HFF-Myc (cell line): ENCODE measurements at regions not wholly inside any gene's neighbourhood (a gene's known extent, or its start where the extent isn't known, plus 50 kb on each side); places are given as distances from the start of the nearest gene placed in this dataset.
"Not testable (repeated sequence)": the region's sequence is repeated elsewhere in the genome, so short reads cannot be mapped to it uniquely, and the experiment has no call there.

Experiments
- DNase-seq: peaks from one replicate; pipeline ENCODE4 v3.0.0-alpha.2; 2011; ENCODE audit warnings: low read depth; ENCODE audit errors: extremely low read depth
- H3K4me3 ChIP-seq: replicated peaks from 2 replicates; pipeline ENCODE4 v1.5.1; 2011; ENCODE audit warnings: low read depth, mild to moderate bottlenecking, control low read depth, low read length
- TF ChIP-seq, protein P1 (sequence below): IDR thresholded peaks from 2 replicates; pipeline ENCODE4 v1.5.1; 2012; ENCODE audit warnings: mild to moderate bottlenecking, low read depth, low read length, control low read depth; ENCODE audit errors: missing control alignments

DNA sequence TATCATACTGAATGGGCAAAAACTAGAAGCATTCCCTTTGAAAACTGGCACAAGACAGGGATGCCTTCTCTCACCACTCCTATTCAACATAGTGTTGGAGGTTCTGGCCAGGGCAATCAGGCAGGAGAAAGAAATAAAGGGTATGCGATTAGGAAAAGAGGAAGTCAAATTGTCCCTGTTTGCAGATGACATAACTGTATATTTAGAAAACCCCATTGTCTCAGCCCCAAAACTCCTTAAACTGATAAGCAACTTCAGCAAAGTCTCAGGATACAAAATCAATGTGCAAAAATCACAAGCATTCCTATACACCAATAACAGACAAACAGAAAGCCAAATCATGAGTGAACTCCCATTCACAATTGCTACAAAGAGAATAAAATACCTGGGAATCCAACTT lies 52.5 kb upstream of the CCDC71L start:
- not testable (repeated sequence) for DNase-seq, H3K4me3 ChIP-seq

DNA sequence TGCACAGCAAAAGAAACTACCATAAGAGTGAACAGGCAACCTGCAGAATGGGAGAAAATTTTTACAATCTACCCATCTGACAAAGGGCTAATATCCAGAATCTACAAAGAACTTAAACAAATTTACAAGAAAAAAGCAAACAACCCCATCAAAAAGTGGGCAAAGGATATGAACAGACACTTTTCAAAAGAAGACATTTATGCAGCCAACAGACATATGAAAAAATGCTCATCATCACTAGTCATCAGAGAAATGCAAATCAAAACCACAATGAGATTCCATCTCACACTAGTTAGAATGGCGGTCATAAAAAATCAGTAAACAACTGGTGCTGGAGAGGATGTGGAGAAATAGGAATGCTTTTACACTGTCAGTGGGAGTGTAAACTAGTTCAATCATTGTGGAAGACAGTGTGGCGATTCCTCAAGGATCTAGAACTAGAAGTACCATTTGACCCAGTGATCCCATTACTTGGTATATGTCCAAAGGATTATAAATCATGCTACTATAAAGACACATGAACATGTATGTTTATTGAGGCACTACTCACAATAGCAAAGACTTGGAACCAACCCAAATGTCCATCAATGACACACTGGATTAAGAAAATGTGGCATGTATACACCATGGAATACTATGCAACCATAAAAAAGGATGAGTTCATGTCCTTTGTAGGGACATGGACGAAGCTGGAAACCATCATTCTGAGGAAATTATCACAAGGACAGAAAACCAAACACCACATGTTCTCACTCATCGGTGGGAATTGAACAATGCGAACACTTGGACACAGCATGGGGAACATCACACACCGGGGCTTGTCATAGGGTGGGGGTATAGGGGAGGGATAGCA lies 53.9 kb upstream of the CCDC71L start:
- H3K4me3 ChIP-seq, DNase-seq: not testable (repeated sequence)

DNA sequence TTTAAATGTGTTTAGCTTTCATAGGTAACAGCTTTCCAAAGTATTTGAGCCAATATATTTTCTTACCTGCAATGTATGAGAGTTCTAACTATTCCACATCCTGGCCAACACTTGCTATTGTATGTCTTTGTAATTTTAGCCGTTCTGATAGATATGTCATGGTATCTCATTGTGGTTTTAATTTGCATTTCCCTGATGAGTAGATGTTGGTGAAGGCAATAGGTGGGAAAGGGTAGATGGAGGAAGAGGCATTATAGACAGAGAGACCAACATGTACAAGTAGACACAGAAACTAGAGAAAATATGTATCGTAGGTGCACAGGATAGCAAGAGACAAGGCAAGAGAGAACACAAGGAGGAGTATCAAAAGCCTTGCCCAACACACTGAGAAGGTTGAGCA lies 54.8 kb upstream of the CCDC71L start:
- no peak for DNase-seq
- TF ChIP-seq, protein P1, sequence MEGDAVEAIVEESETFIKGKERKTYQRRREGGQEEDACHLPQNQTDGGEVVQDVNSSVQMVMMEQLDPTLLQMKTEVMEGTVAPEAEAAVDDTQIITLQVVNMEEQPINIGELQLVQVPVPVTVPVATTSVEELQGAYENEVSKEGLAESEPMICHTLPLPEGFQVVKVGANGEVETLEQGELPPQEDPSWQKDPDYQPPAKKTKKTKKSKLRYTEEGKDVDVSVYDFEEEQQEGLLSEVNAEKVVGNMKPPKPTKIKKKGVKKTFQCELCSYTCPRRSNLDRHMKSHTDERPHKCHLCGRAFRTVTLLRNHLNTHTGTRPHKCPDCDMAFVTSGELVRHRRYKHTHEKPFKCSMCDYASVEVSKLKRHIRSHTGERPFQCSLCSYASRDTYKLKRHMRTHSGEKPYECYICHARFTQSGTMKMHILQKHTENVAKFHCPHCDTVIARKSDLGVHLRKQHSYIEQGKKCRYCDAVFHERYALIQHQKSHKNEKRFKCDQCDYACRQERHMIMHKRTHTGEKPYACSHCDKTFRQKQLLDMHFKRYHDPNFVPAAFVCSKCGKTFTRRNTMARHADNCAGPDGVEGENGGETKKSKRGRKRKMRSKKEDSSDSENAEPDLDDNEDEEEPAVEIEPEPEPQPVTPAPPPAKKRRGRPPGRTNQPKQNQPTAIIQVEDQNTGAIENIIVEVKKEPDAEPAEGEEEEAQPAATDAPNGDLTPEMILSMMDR: no peak
- no peak overlapping the region for H3K4me3 ChIP-seq

DNA sequence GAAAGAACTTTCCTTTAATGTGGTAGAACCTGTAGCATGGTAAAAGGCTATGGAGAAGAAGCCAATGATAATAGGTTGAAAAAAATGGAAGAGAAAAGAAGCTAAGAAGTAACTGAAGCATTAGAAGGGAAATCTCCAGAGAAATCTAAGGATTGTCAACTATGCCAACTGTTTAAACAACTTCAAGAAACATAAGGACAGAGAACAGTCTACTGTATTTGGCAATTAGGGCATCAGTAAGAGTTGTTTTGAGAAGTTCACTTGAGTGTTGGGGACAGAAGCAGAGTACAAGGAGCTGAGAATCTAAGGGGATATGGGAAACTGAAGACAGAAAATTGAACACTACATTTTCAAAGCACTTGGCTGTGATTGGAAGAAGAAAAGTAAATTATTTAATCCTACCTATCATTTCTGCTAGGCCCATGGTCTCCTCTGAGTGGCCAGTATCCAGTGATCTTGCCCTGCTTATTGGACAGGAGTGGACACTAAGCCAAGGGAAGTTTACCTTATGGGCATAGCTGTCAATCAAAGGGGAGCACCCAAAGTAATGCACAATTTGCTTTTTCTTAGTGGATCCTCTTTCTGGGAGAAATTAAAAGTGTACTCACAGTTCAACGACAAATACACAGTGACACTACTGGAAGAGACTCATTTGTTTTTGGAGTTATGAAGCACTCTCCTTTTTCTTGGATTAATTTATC lies 56.4 kb upstream of the CCDC71L start:
- no peak for DNase-seq
- TF ChIP-seq, protein P1: no peak

DNA sequence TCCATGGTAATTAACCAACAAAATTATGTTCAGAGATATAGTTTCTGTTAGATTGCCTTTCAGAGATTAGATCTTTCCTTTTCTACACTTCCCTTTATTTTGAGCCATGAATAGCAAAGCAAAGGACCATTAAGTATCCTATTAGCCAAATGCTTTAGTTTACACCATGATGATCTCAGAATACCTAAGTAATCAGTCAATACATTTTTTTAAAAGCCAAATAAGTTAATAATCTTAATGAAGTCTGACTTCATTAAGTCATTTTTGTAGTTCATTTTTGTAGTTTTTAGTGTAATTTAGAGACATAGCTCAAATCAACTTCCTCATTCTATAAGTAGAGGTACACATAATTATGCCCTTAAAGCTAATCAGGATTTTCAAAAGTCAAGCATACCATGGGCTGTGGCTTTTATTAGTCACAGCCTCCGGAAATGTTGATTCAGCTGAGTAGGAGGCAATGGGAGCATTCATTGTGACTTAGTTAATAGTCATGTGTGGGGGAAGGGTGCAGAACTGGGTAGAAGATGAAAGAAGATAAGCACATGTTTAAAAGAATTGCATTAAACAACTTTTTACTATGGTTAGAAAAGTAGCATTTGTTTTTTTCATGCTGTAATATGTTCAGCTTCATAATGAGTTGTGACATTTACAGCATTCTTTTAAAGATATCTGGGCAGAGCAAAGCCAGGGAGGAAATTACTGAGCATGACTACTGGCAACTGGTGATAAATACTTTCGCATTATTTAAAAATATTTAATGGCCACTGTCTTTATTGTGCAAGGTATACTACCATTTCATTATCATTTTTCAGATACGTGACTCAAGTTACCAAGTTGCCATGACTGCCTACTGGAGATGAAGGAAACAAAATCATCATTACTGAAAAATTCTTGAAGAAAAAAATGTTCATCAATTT lies 57.3 kb upstream of the CCDC71L start:
- peak; percentile 99 for DNase-seq
- H3K4me3 ChIP-seq: no peak overlapping the region
- TF ChIP-seq, protein P1: no peak

More for the DNA sequence above, 56.4 kb upstream of the CCDC71L start:
- H3K4me3 ChIP-seq: no peak overlapping the region

DNA sequence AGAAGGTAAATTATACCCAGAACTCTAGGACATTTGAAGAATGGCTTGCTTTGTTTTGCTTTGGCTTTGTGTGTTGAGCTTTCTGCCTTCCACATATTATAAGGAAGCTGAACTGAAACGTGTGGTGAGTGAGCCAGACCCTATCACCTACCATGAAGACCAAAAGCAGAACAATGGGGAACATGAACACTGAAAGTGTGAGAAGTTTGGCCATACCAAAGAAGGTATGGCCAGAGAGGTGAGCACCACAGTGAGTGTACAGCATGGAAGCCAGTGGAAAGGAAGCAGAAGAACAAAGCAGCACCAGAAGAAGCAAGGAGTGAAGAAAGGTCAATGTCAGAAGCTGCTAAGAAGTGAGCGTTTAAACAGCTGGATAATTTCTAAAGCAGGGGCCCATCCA lies 59.7 kb upstream of the CCDC71L start:
- H3K4me3 ChIP-seq: no peak overlapping the region
- TF ChIP-seq, protein P1: no peak
- no peak for DNase-seq

DNA sequence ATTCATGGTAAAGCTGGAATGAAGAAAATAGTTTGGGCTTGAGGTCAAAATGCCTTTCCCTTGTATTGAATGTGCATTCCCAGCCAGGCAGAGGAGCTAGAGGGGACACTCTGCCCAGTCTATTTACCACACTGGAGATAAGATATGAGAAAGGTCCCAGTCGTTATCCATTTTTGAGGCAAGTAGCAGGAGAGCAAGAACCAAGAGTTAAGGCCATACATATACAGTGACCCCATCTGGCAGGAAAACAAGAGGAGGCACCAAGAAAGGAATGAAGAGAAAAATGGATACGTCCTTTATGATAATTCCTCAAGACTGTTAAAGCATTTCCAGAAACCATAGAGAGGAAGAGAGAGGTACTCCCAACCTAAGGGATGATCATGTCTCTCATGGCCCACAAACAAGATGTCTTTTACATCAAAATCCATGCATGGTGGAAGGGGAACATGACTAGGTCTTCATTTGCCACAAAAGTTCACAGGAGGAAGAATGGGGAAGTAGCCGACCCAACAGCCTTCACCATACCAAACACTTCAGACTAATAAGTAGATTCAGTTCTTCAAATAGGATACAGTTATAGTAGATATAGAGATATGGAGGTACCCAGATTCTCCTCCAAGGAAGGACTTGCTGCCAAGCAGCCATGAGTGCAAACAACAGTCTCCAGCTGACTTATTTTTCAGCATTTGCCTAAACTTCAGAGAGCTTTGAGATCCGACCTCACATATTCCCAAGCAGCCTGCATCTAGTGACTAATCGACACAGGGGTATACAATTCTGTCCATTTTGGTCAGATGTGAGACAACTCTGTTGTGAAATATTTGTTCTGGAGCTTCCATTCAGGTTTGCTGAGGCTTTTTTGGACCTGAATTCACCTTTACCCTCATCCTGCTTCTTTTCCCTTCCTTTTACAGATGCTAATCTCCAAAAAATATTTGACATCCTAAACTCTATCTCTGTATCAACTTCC lies 61.1 kb upstream of the CCDC71L start:
- DNase-seq: no peak
- H3K4me3 ChIP-seq: no peak overlapping the region
- TF ChIP-seq, protein P1: no peak
